MCF 10A (cell line): ENCODE measurements at regions not wholly inside any gene's neighbourhood (a gene's known extent, or its start where the extent isn't known, plus 50 kb on each side); places are given as distances from the start of the nearest gene placed in this dataset.

ENCODE experiments used
- BruUV-seq: library from RNA; stranded (reverse); fragments of 400-500 nt; replicated peaks from 2 replicates; lab custom pipeline; 2021; lab: Mats Ljungman, UMichigan
- CTCF ChIA-PET: fragments of 300-600 bp; sonication (Branson Sonifier 250); formaldehyde crosslinking; extraction: SDS; loops from one replicate; lab custom pipeline; 2021; ENCODE audit warnings: antibody characterized with exemption, inconsistent platforms; lab: Yijun Ruan, JAX
- POLR2A ChIA-PET: fragments of 300-600, 350-650 bp; sonication (Branson Sonifier 250); formaldehyde crosslinking; extraction: SDS; loops from one replicate; lab custom pipeline; 2020; ENCODE audit warnings: antibody characterized with exemption, inconsistent platforms; lab: Yijun Ruan, JAX
- DNase-seq: peaks from one replicate; pipeline ENCODE4 v3.0.0-alpha.2; 2018; ENCODE audit not compliant: unreplicated experiment
- H3K27ac Mint-ChIP-seq: one replicate; pipeline ENCODE4 v1.8.0; 2022; ENCODE audit warnings: mild to moderate bottlenecking, low read depth, mixed read lengths; ENCODE audit not compliant: unreplicated experiment
- H3K27me3 Mint-ChIP-seq: one replicate; pipeline ENCODE4 v1.8.0; 2022; ENCODE audit warnings: mixed read lengths; ENCODE audit not compliant: insufficient read depth, unreplicated experiment
- H3K36me3 Mint-ChIP-seq: one replicate; pipeline ENCODE4 v1.8.0; 2022; ENCODE audit warnings: mild to moderate bottlenecking, moderate library complexity, mixed read lengths; ENCODE audit not compliant: insufficient read depth, unreplicated experiment
- H3K4me1 Mint-ChIP-seq: one replicate; pipeline ENCODE4 v1.8.0; 2022; ENCODE audit warnings: mixed read lengths; ENCODE audit not compliant: insufficient read depth, unreplicated experiment
- H3K4me3 Mint-ChIP-seq: one replicate; pipeline ENCODE4 v1.8.0; 2022; ENCODE audit warnings: mild to moderate bottlenecking, moderate library complexity, mixed read lengths; ENCODE audit not compliant: unreplicated experiment
- H3K9me3 Mint-ChIP-seq: one replicate; pipeline ENCODE4 v1.8.0; 2022; ENCODE audit warnings: mixed read lengths; ENCODE audit not compliant: unreplicated experiment
- intact Hi-C: fragments of 100-400 bp; cut with micrococcal nuclease; formaldehyde crosslinking; loops from 2 replicates; pipeline ENCODE4 v1.14.1; 2022
- TF ChIP-seq, protein P1 (sequence below): fragments of 200-600 bp; IDR thresholded peaks from one replicate; pipeline ENCODE4 v1.8.0; 2022; ENCODE audit warnings: antibody characterized with exemption, mild to moderate bottlenecking; ENCODE audit not compliant: unreplicated experiment

DNA sequence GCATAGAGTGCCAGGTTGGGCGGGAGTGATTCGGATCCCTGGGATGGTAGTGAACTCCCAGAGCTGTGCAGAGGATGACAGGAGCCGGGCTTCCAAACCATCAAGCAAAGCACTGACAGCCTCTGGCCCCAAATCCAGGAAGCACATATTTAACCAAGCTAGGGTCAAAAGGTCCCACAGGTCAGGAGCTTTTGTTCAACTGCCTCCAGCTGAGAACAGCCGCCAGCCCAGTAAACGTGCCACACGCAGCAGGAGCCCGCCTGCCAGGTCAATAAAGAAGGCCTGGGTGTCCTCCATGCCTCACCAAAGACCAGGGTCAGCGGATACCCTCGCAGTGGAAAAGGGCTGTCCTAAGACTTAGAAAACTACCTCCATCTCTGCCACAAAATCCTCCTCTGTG is 184.7 kb upstream of the LINGO1 start:
- ChIA-PET POLR2A (no interaction called here), CTCF (interaction anchor here (0.7 to 0.9 kb wide), 2 partner anchors 154 to 182 kb away, joined by 3 read pairs; no protein-coding TSS in a partner anchor)
- H3K4me3 Mint-ChIP-seq: no peak overlapping the region
- H3K4me1 Mint-ChIP-seq: no peaks in the 10 kb centered on the region
- H3K9me3 Mint-ChIP-seq: no peaks in the 10 kb centered on the region
- no peak for DNase-seq
- peaks cover 39% of the 10 kb centered on the region for H3K27me3 Mint-ChIP-seq
- intact Hi-C loops: no loop called here
- no peak overlapping the region for H3K27ac Mint-ChIP-seq
- TF ChIP-seq, protein P1, sequence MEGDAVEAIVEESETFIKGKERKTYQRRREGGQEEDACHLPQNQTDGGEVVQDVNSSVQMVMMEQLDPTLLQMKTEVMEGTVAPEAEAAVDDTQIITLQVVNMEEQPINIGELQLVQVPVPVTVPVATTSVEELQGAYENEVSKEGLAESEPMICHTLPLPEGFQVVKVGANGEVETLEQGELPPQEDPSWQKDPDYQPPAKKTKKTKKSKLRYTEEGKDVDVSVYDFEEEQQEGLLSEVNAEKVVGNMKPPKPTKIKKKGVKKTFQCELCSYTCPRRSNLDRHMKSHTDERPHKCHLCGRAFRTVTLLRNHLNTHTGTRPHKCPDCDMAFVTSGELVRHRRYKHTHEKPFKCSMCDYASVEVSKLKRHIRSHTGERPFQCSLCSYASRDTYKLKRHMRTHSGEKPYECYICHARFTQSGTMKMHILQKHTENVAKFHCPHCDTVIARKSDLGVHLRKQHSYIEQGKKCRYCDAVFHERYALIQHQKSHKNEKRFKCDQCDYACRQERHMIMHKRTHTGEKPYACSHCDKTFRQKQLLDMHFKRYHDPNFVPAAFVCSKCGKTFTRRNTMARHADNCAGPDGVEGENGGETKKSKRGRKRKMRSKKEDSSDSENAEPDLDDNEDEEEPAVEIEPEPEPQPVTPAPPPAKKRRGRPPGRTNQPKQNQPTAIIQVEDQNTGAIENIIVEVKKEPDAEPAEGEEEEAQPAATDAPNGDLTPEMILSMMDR: no peak
- no TSS peak for BruUV-seq
- H3K36me3 Mint-ChIP-seq: no peaks in the 10 kb centered on the region

DNA sequence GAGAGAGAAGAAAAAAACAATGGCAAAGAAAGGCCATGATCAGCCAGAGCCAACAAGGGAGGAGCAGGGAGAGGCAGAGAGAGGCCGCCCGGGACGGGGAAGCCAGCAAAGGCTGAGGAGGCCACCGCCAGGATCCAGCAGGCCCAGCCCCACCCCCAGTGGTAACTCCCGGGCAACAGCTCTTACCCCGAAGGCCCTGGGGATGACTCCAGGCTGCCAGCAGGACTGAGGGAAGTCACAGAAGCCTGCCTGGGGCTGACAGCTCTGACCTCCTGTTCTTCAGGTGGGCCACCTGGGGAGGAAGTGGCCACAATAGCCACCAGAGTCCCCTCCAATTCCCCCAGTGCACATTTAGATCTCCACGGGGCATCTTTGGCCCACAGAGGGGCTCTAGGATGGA is 184.3 kb upstream of the LINGO1 start:
- DNase-seq: no peak
- H3K36me3 Mint-ChIP-seq: no peaks in the 10 kb centered on the region
- H3K27me3 Mint-ChIP-seq: peaks cover 35% of the 10 kb centered on the region
- H3K9me3 Mint-ChIP-seq: no peaks in the 10 kb centered on the region
- H3K27ac Mint-ChIP-seq: no peak overlapping the region
- H3K4me1 Mint-ChIP-seq: no peaks in the 10 kb centered on the region
- intact Hi-C loops: no loop called here
- H3K4me3 Mint-ChIP-seq: no peak overlapping the region
- TF ChIP-seq, protein P1: no peak
- CTCF ChIA-PET: interaction anchor here (0.7 to 0.9 kb wide), 2 partner anchors 153 to 182 kb away, joined by 3 read pairs; no protein-coding TSS in a partner anchor
- no TSS peak for BruUV-seq
- POLR2A ChIA-PET: no interaction called here

DNA sequence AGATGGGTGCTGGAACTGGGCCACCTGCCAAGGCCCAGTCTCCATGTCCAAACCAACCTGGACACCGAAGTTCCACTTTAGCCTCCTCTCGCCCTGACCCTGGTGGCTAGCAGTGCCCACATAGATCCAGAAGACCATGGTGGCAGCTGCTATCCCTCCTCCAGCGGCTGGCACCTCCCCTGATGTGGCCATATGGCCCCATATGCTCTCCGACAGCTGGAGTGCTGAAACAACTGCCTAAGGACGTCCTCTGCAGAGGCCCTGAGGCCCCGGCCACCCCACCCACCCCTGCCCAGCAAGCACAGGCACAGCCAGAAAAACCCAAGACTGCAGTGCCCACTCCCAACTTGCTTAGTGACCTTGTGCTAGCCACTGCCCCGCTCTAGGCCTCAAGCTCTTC is 182.3 kb upstream of the LINGO1 start:
- Mint-ChIP-seq H3K4me1 (no peaks in the 10 kb centered on the region), H3K36me3 (no peaks in the 10 kb centered on the region), H3K9me3 (no peaks in the 10 kb centered on the region), H3K27me3 (peaks cover 16% of the 10 kb centered on the region), H3K27ac (no peak overlapping the region), H3K4me3 (no peak overlapping the region)
- no peak for DNase-seq
- ChIA-PET POLR2A (no interaction called here), CTCF (interaction anchor here (0.7 kb wide), 1 partner anchor 111 kb away, joined by 4 read pairs; no protein-coding TSS in a partner anchor)
- no TSS peak for BruUV-seq
- TF ChIP-seq, protein P1: no peak
- intact Hi-C loops: no loop called here

DNA sequence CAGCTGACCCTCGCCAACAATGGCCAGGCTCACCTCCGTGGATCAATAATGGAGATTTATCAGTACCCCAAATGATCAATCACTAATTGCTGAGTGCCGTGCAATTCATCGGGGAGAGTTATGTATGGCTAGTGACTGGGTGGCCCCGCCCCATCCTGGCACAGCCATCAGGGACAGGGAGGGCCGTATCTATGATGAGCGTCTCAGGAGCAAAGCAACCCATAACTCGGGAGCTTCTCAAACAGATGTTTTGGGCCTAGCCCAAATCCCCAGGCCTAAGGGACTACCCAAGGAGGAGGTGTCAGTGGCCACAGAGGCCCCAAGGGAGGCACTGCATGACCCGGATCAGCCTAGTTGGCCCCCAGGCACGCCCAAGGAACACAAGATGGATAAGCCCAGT is 180.0 kb upstream of the LINGO1 start:
- BruUV-seq: no TSS peak
- ChIA-PET POLR2A (no interaction called here), CTCF (interaction anchor here (0.9 to 2.1 kb wide), 2 partner anchors 9 to 179 kb away, joined by 4 to 5 read pairs; partner anchors contain the start of gene LINGO1)
- TF ChIP-seq, protein P1: no peak
- no peak for DNase-seq
- no peak overlapping the region for H3K4me3 Mint-ChIP-seq
- no peaks in the 10 kb centered on the region for H3K4me1 Mint-ChIP-seq
- intact Hi-C loops: no loop called here
- peaks cover 7% of the 10 kb centered on the region for H3K27me3 Mint-ChIP-seq
- H3K27ac Mint-ChIP-seq: no peak overlapping the region
- H3K36me3 Mint-ChIP-seq: no peaks in the 10 kb centered on the region
- no peaks in the 10 kb centered on the region for H3K9me3 Mint-ChIP-seq
